Naive thymus-derived CD4-positive, alpha-beta T cell (primary cell): ENCODE measurements at regions not wholly inside any gene's neighbourhood (a gene's known extent, or its start where the extent isn't known, plus 50 kb on each side); places are given as distances from the start of the nearest gene placed in this dataset.

ENCODE experiments used
- ATAC-seq: fragments of 150-1000 bp; cut with Tn5 transposase; 2 replicates; pipeline ENCODE4 v1.10.0; 2021; ENCODE audit warnings: mild to moderate bottlenecking, moderate library complexity
- CTCF ChIA-PET: fragments of 350-600 bp; sonication (Branson Sonifier 250); formaldehyde crosslinking; loops from one replicate; lab custom pipeline; 2021; ENCODE audit warnings: antibody characterized with exemption; lab: Charles Lee
- POLR2A ChIA-PET: fragments of 350-600 bp; sonication (Branson Sonifier 250); formaldehyde crosslinking; loops from one replicate; lab custom pipeline; 2021; ENCODE audit warnings: antibody characterized with exemption, inconsistent platforms; lab: Charles Lee
- DNase-seq, 9 donors: peaks; one replicate each; pipeline versions ENCODE4 v3.0.0 to v3.0.0-alpha.2; 2020 to 2022; ENCODE audit warnings: mixed read lengths in 1 of 9
- H3K27ac ChIP-seq: one replicate; pipeline ENCODE4 v1.7.0; 2013; ENCODE audit warnings: mild to moderate bottlenecking, low read depth, low read length, moderate library complexity
- H3K27me3 ChIP-seq, 2 donors: one replicate each; pipeline ENCODE4 v1.7.0; 2013; ENCODE audit warnings: low read length in 2 of 2, mild to moderate bottlenecking in 2 of 2, moderate library complexity in 2 of 2; ENCODE audit not compliant: control insufficient read depth in 2 of 2, insufficient read depth in 2 of 2
- H3K36me3 ChIP-seq, 3 experiments: 1 replicate in 2 of 3; 2 replicates in 1 of 3; pipeline ENCODE4 v1.7.0; 2013; ENCODE audit warnings: low read length in 3 of 3, mild to moderate bottlenecking in 3 of 3, moderate library complexity in 1 of 3; ENCODE audit not compliant: insufficient read depth in 3 of 3, control insufficient read depth in 2 of 3
- H3K4me1 ChIP-seq, 2 donors: one replicate each; pipeline ENCODE4 v1.7.0; 2013; ENCODE audit warnings: low read length in 2 of 2, mild to moderate bottlenecking in 2 of 2, moderate library complexity in 1 of 2; ENCODE audit not compliant: control insufficient read depth in 2 of 2, insufficient read depth in 2 of 2
- H3K4me3 ChIP-seq: 2 replicates; pipeline ENCODE4 v1.7.0; 2013; ENCODE audit warnings: mild to moderate bottlenecking, low read length
- H3K9me3 ChIP-seq, 3 experiments: 1 replicate in 2 of 3; 2 replicates in 1 of 3; pipeline ENCODE4 v1.7.0; 2013; ENCODE audit warnings: low read length in 3 of 3; ENCODE audit not compliant: control insufficient read depth in 2 of 3
- H3K27ac Mint-ChIP-seq, 9 donors: one replicate each; pipeline ENCODE4 v1.8.0; 2020 to 2022; ENCODE audit warnings: mixed read lengths in 9 of 9, mild to moderate bottlenecking in 8 of 9, moderate library complexity in 5 of 9, inconsistent platforms in 2 of 9
- H3K27me3 Mint-ChIP-seq, 5 donors: one replicate each; pipeline ENCODE4 v1.8.0; 2021 to 2022; ENCODE audit warnings: mixed read lengths in 5 of 5, mild to moderate bottlenecking in 1 of 5
- H3K36me3 Mint-ChIP-seq, 5 donors: one replicate each; pipeline ENCODE4 v1.8.0; 2020 to 2022; ENCODE audit warnings: mixed read lengths in 5 of 5, mild to moderate bottlenecking in 3 of 5, inconsistent platforms in 1 of 5
- H3K4me1 Mint-ChIP-seq, 7 donors: one replicate each; pipeline ENCODE4 v1.8.0; 2020 to 2022; ENCODE audit warnings: mixed read lengths in 7 of 7, mild to moderate bottlenecking in 3 of 7, inconsistent platforms in 1 of 7
- H3K4me3 Mint-ChIP-seq, 10 donors: one replicate each; pipeline ENCODE4 v1.8.0; 2020 to 2022; ENCODE audit warnings: mild to moderate bottlenecking in 10 of 10, mixed read lengths in 10 of 10, moderate library complexity in 6 of 10, inconsistent platforms in 2 of 10
- H3K9me3 Mint-ChIP-seq, 11 donors: one replicate each; pipeline ENCODE4 v1.8.0; 2020 to 2022; ENCODE audit warnings: mixed read lengths in 11 of 11, mild to moderate bottlenecking in 4 of 11, inconsistent platforms in 1 of 11, moderate library complexity in 1 of 11
- intact Hi-C, 2 donors: fragments of 100-400 bp; cut with micrococcal nuclease; formaldehyde crosslinking; loops; one replicate each; pipeline ENCODE4 v1.15.1; 2023

DNA sequence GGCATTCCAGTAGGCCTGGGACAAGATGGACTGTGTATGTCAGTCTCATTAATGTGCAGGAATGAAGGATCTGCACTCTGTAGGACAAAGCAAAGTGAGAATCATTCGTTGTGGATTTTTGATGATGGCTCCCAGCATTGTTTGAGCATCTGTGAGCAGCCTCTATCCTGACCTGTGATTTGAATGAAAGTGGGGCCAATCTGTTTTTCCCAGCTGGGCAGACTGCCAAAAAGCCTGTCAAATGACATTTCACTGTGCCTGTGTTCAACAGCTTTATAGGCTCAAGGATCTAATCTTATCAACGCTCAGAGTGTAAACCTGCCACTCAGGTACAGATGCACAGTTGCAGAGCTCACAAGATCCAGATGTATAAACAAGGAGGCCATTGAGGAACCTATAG, 86.7 kb upstream of the SYNDIG1 start:
- no peak overlapping the region for H3K4me3 Mint-ChIP-seq
- CTCF ChIA-PET: interaction anchor here (1.4 kb wide), 1 partner anchor 24 kb away, joined by 4 read pairs; no protein-coding TSS in a partner anchor
- no peak overlapping the region for H3K27ac Mint-ChIP-seq
- H3K27me3 ChIP-seq: no peaks in the 10 kb centered on the region
- H3K9me3 ChIP-seq: no peaks in the 10 kb centered on the region
- H3K4me1 Mint-ChIP-seq: peaks cover 0 to 35% (median 17%) of the 10 kb centered on the region in 7 donors
- POLR2A ChIA-PET: interaction anchor here (0.6 kb wide), 2 partner anchors 19 to 93 kb away, joined by 3 to 4 read pairs; no protein-coding TSS in a partner anchor
- peaks cover 0 to 4% of the 10 kb centered on the region in 2 donors for H3K4me1 ChIP-seq
- no peak overlapping the region for H3K27ac ChIP-seq
- DNase-seq: no peak
- H3K36me3 ChIP-seq: no peaks in the 10 kb centered on the region
- ATAC-seq: no peak
- H3K36me3 Mint-ChIP-seq: no peaks in the 10 kb centered on the region
- H3K9me3 Mint-ChIP-seq: no peaks in the 10 kb centered on the region
- intact Hi-C loops: no loop called here
- H3K27me3 Mint-ChIP-seq: peaks cover 0 to 6% (median 0%) of the 10 kb centered on the region in 5 donors
- H3K4me3 ChIP-seq: no peak overlapping the region

DNA sequence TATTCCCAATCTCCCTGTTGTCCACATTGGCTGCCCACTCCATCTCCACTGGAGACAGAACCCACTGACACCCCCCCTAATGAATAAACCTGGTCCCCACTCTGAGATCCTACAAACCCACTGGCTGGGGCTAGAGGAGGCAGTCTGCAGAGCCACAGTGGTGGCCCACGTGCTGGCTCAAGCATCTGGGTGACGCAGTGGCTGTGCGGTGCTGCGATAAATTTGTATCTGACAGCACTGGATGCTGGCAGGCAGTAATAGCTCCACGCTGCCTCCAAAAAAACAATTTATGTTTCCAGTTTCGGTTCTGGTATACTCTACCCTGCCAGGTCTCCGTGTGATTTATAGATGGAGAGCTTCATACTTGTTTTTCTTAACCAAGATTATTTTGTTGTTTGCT, 87.1 kb upstream of the SYNDIG1 start:
- H3K9me3 Mint-ChIP-seq: no peaks in the 10 kb centered on the region
- Histone ChIP-seq H3K4me3 (no peak overlapping the region), H3K27ac (no peak overlapping the region), H3K9me3 (no peaks in the 10 kb centered on the region), H3K4me1 (peaks cover 0 to 4% of the 10 kb centered on the region in 2 donors), H3K27me3 (no peaks in the 10 kb centered on the region), H3K36me3 (no peaks in the 10 kb centered on the region)
- intact Hi-C loops: no loop called here
- no peak for DNase-seq
- H3K4me3 Mint-ChIP-seq: peak overlapping the region in 1 of 10 donors; percentile 9
- peaks cover 0 to 6% (median 0%) of the 10 kb centered on the region in 5 donors for H3K27me3 Mint-ChIP-seq
- ChIA-PET CTCF (interaction anchor here (1.4 kb wide), 1 partner anchor 24 kb away, joined by 4 read pairs; no protein-coding TSS in a partner anchor), POLR2A (interaction anchor here (0.6 kb wide), 2 partner anchors 19 to 42 kb away, joined by 3 read pairs; no protein-coding TSS in a partner anchor)
- no peak for ATAC-seq
- H3K27ac Mint-ChIP-seq: no peak overlapping the region
- H3K4me1 Mint-ChIP-seq: peaks cover 0 to 31% (median 17%) of the 10 kb centered on the region in 7 donors
- no peaks in the 10 kb centered on the region for H3K36me3 Mint-ChIP-seq

DNA sequence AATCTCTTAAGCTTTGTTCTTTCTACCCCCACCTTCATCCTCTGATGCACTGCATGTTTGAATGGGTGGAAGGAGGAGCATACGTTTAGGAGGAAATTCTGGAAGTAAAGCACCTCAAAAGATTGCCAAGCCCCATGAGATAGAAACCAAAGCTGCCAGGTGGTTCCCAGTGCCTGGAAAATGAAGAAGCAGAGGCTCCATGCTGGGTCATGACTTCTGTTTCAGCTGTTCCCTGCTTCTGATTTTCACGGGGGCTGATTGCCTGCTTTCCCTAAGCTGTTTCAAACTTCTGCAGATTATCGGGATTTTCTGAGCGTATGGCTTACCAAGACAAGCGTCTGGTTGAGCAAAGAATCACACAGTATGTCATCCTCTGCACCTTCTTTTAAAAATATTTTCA, 87.5 kb upstream of the SYNDIG1 start:
- peaks cover 0 to 4% of the 10 kb centered on the region in 2 donors for H3K4me1 ChIP-seq
- H3K27ac ChIP-seq: no peak overlapping the region
- no peaks in the 10 kb centered on the region for H3K36me3 ChIP-seq
- intact Hi-C loops: no loop called here
- Mint-ChIP-seq H3K27ac (peak overlapping the region in 1 of 9 donors; percentile 43), H3K27me3 (peaks cover 0 to 6% (median 0%) of the 10 kb centered on the region in 5 donors), H3K9me3 (no peaks in the 10 kb centered on the region), H3K4me1 (peaks cover 0 to 26% (median 14%) of the 10 kb centered on the region in 7 donors), H3K36me3 (no peaks in the 10 kb centered on the region), H3K4me3 (no peak overlapping the region)
- no peak overlapping the region for H3K4me3 ChIP-seq
- ChIA-PET POLR2A (interaction anchor here (0.6 kb wide), 1 partner anchor 43 kb away, joined by 3 read pairs; no protein-coding TSS in a partner anchor), CTCF (no interaction called here)
- H3K27me3 ChIP-seq: no peaks in the 10 kb centered on the region
- DNase-seq (no peak), ATAC-seq (no peak)
- H3K9me3 ChIP-seq: no peaks in the 10 kb centered on the region

DNA sequence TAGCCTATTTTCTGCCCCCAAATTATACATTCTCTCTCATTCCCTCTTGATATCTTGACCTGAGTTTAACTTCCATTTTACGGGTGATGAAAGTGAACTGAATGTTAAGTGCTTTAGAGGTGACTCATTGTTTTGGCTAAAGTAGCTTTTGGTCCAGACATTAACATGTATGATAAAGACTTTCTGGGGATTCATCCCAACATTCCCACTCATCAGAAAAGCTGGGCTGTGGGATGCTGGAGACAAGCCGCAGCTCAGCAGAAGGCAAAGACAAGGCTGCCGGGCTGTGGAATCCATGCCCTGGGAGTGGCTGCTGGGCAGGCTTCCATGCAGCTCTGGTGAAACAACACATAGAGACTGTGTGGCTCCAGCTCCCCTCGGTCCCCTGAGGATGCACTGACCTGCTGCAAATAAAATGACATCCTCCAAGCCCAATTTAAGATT, 89.9 kb upstream of the SYNDIG1 start:
- Histone ChIP-seq H3K27me3 (no peaks in the 10 kb centered on the region), H3K9me3 (no peaks in the 10 kb centered on the region), H3K4me1 (no peaks in the 10 kb centered on the region), H3K36me3 (no peaks in the 10 kb centered on the region), H3K4me3 (no peak overlapping the region), H3K27ac (no peak overlapping the region)
- no peaks in the 10 kb centered on the region for H3K36me3 Mint-ChIP-seq
- ChIA-PET CTCF (interaction anchor here (0.9 kb wide), 1 partner anchor 17 kb away, joined by 4 read pairs; no protein-coding TSS in a partner anchor), POLR2A (no interaction called here)
- no peak overlapping the region for H3K4me3 Mint-ChIP-seq
- H3K27ac Mint-ChIP-seq: no peak overlapping the region
- peaks cover 0 to 6% (median 0%) of the 10 kb centered on the region in 5 donors for H3K27me3 Mint-ChIP-seq
- intact Hi-C loops: no loop called here
- ATAC-seq (no peak), DNase-seq (no peak)
- H3K9me3 Mint-ChIP-seq: no peaks in the 10 kb centered on the region
- H3K4me1 Mint-ChIP-seq: peaks cover 0 to 9% (median 6%) of the 10 kb centered on the region in 7 donors

DNA sequence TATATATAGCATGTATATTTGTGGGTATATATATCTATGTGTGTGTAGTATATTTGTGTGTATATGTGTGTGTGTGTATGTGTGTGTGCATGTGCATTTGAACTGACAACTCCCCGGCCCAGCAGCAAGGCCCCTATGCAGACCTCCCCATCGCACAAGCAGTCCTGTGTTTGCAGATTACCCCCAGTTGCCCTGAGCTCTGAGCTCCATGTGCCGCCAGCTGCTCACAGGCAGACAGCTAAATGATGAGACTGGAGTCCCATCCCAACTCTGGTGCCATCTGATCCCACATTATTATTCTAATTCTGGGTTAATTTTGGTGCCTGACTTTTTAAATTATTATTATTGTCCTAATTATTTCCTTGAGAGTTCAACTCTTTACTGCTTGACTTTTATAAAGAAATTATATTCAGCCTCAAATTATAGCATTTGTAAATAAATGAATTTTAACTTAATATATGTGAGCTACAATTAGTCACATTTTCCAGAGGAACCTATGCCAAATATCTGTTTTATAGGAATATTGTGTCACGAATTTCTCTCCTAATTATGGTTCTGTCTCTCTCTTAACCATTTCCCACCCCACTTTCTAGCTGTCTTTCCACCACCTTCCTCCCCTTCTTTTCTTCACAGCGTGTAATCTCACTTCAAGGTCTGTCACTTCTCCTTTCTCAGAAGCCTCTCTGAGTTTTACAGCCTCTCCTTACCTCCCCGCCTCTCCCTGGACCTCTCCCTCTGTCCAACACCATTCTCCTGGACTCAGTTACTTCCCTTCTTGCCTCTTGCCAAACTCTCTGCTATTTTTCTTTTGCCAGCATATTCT, 90.6 kb upstream of the SYNDIG1 start:
- Mint-ChIP-seq H3K4me1 (peaks cover 0 to 9% (median 5%) of the 10 kb centered on the region in 7 donors), H3K27ac (no peak overlapping the region), H3K4me3 (no peak overlapping the region), H3K36me3 (no peaks in the 10 kb centered on the region), H3K9me3 (no peaks in the 10 kb centered on the region), H3K27me3 (peaks cover 0 to 6% (median 0%) of the 10 kb centered on the region in 5 donors)
- Histone ChIP-seq H3K4me3 (no peak overlapping the region), H3K9me3 (no peaks in the 10 kb centered on the region), H3K27me3 (no peaks in the 10 kb centered on the region), H3K4me1 (no peaks in the 10 kb centered on the region), H3K27ac (no peak overlapping the region), H3K36me3 (no peaks in the 10 kb centered on the region)
- ChIA-PET CTCF (interaction anchor here (0.9 kb wide), 1 partner anchor 16 kb away, joined by 4 read pairs; no protein-coding TSS in a partner anchor), POLR2A (no interaction called here)
- DNase-seq (no peak), ATAC-seq (no peak)
- intact Hi-C loops: no loop called here

DNA sequence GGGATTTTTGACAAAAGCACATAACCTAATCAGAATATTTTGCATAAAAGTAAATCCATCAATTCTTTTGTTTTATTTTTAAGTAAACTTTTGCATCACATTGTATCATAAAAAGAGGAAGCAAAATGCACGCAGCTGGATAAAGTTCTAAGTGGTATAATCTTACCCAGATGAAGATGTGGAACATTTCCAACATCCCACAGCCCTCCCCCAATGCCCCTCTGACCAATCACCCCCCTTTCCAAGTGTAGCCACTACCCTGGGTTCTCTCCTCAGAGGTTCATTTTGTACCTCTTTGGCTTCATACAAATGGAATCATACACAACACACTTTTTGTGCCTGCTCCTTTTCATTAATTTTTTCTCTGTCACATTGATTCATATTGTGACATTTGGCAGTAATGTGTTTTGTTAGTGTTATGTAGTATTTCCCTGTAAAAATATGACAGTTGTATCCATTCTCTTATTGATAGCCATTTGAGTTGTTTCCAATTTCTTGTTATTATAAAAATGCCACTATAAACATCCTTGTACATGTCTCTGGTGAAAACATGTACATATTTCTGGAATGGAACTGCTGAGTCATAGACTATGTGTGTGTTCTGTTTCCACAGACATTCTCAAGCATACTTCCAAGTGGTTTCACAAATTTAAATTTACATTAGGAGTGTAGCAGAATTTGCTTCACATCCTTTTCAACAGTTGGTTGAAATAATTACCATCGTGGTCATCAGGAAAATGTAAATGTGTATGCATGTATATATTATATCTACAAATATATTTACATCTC, 92.9 kb upstream of the SYNDIG1 start:
- no peaks in the 10 kb centered on the region for H3K27me3 ChIP-seq
- Mint-ChIP-seq H3K27ac (no peak overlapping the region), H3K9me3 (no peaks in the 10 kb centered on the region)

More for the DNA sequence above, 92.9 kb upstream of the SYNDIG1 start:
- Mint-ChIP-seq H3K27me3 (peaks cover 0 to 10% (median 0%) of the 10 kb centered on the region in 5 donors), H3K36me3 (no peaks in the 10 kb centered on the region), H3K4me1 (no peaks in the 10 kb centered on the region), H3K4me3 (no peak overlapping the region)
- POLR2A ChIA-PET: no interaction called here
- Histone ChIP-seq H3K4me3 (no peak overlapping the region), H3K4me1 (no peaks in the 10 kb centered on the region), H3K9me3 (no peaks in the 10 kb centered on the region), H3K36me3 (no peaks in the 10 kb centered on the region), H3K27ac (no peak overlapping the region)
- intact Hi-C loops: no loop called here
- CTCF ChIA-PET: no interaction called here
- ATAC-seq (no peak), DNase-seq (no peak)
